Liver (tissue), 8 donors: ENCODE measurements at regions not wholly inside any gene's neighbourhood (a gene's known extent, or its start where the extent isn't known, plus 50 kb on each side); places are given as distances from the start of the nearest gene placed in this dataset.
"Not testable (repeated sequence)": the region's sequence is repeated elsewhere in the genome, so short reads cannot be mapped to it uniquely, and the experiment has no call there.

Experiments
- DNase-seq: peaks from one replicate; pipeline ENCODE4 v3.0.0-alpha.2; 2017; ENCODE audit warnings: low spot score
- H3K27ac ChIP-seq, 2 donors: one replicate each; pipeline ENCODE4 v1.7.0; 2013; ENCODE audit warnings: inconsistent platforms in 2 of 2, low read length in 2 of 2, control low read depth in 1 of 2, low read depth in 1 of 2, mild to moderate bottlenecking in 1 of 2
- H3K27me3 ChIP-seq, 4 donors: one replicate each; pipeline versions ENCODE4 v1.6.1 to v1.7.0; 2013; ENCODE audit warnings: low read length in 3 of 4, inconsistent platforms in 1 of 4, mild to moderate bottlenecking in 1 of 4, moderate library complexity in 1 of 4; ENCODE audit not compliant: control insufficient read depth in 4 of 4, insufficient read depth in 4 of 4
- H3K36me3 ChIP-seq, 4 donors: one replicate each; pipeline versions ENCODE4 v1.6.1 to v1.7.0; 2013; ENCODE audit warnings: low read length in 3 of 4, mild to moderate bottlenecking in 3 of 4, low read depth in 1 of 4, moderate library complexity in 1 of 4; ENCODE audit not compliant: control insufficient read depth in 4 of 4, insufficient read depth in 3 of 4
- H3K4me1 ChIP-seq, 4 donors: one replicate each; pipeline versions ENCODE4 v1.6.1 to v1.7.0; 2013; ENCODE audit warnings: low read length in 3 of 4, mild to moderate bottlenecking in 3 of 4, moderate library complexity in 1 of 4; ENCODE audit not compliant: control insufficient read depth in 4 of 4, insufficient read depth in 4 of 4
- H3K4me3 ChIP-seq, 3 donors: one replicate each; pipeline versions ENCODE4 v1.6.1 to v1.7.0; 2013; ENCODE audit warnings: low read length in 3 of 3, control low read depth in 1 of 3, low read depth in 1 of 3, mild to moderate bottlenecking in 1 of 3
- H3K9ac ChIP-seq, 2 donors: one replicate each; pipeline ENCODE4 v1.7.0; 2013; ENCODE audit warnings: low read length in 2 of 2, mild to moderate bottlenecking in 2 of 2, moderate library complexity in 2 of 2, control low read depth in 1 of 2, low read depth in 1 of 2
- H3K9me3 ChIP-seq, 4 donors: one replicate each; pipeline versions ENCODE4 v1.6.1 to v1.7.0; 2013; ENCODE audit warnings: low read length in 3 of 4; ENCODE audit not compliant: control insufficient read depth in 4 of 4
- EGR1 ChIP-seq, 2 donors: IDR thresholded peaks; 2 replicates each; pipeline ENCODE4 v1.6.1; 2016 to 2018; ENCODE audit warnings: antibody characterized with exemption in 2 of 2, low read depth in 2 of 2
- FOXA1 ChIP-seq: IDR thresholded peaks from 2 replicates; pipeline ENCODE4 v1.6.1; 2016; ENCODE audit warnings: antibody characterized with exemption
- FOXA2 ChIP-seq: IDR thresholded peaks from 2 replicates; pipeline ENCODE4 v1.6.1; 2016; ENCODE audit warnings: antibody characterized with exemption
- GABPA ChIP-seq, 2 donors: IDR thresholded peaks in 1 of 2; conservative IDR thresholded peaks in 1 of 2; 2 replicates each; pipeline ENCODE4 v1.6.1; 2016; ENCODE audit warnings: antibody characterized with exemption in 2 of 2, mild to moderate bottlenecking in 1 of 2, moderate library complexity in 1 of 2
- HNF4A ChIP-seq, 2 donors: conservative IDR thresholded peaks; 2 replicates each; pipeline ENCODE4 v1.6.1; 2016; ENCODE audit warnings: antibody characterized with exemption in 2 of 2, mild to moderate bottlenecking in 2 of 2
- HNF4G ChIP-seq: IDR thresholded peaks from 2 replicates; pipeline ENCODE4 v1.6.1; 2016; ENCODE audit warnings: antibody characterized with exemption
- JUND ChIP-seq, 2 donors: IDR thresholded peaks; 2 replicates each; pipeline ENCODE4 v1.6.1; 2016; ENCODE audit warnings: antibody characterized with exemption in 2 of 2
- MAX ChIP-seq: IDR thresholded peaks from 2 replicates; pipeline ENCODE4 v1.6.1; 2016; ENCODE audit warnings: antibody characterized with exemption
- NR2F2 ChIP-seq: IDR thresholded peaks from 2 replicates; pipeline ENCODE4 v1.6.1; 2016; ENCODE audit warnings: antibody characterized with exemption
- RAD21 ChIP-seq, 2 donors: IDR thresholded peaks; 2 replicates each; pipeline ENCODE4 v1.6.1; 2016; ENCODE audit warnings: antibody characterized with exemption in 2 of 2, mild to moderate bottlenecking in 2 of 2
- RXRA ChIP-seq, 2 donors: IDR thresholded peaks; 2 replicates each; pipeline ENCODE4 v1.6.1; 2017 to 2018; ENCODE audit warnings: antibody characterized with exemption in 2 of 2, mild to moderate bottlenecking in 1 of 2
- SP1 ChIP-seq: IDR thresholded peaks from 2 replicates; pipeline ENCODE4 v1.6.1; 2018; ENCODE audit warnings: antibody characterized with exemption, mild to moderate bottlenecking
- TAF1 ChIP-seq: conservative IDR thresholded peaks from 2 replicates; pipeline ENCODE4 v1.6.1; 2016; ENCODE audit warnings: antibody characterized with exemption, mild to moderate bottlenecking
- YY1 ChIP-seq: IDR thresholded peaks from 2 replicates; pipeline ENCODE4 v1.6.1; 2016; ENCODE audit warnings: antibody characterized with exemption, mild to moderate bottlenecking
- WGBS: extraction: QIAGEN DNeasy Blood & Tissue Kit; methylation state at CpG from one replicate; pipeline ENCODE4 v1.1.7; 2013; 5-methylcytosine and 5-hydroxymethylcytosine counted together
- TF ChIP-seq, protein P1 (sequence below): IDR thresholded peaks from 2 replicates; pipeline ENCODE4 v1.6.1; 2016; ENCODE audit warnings: antibody characterized with exemption
- TF ChIP-seq, protein P2 (sequence below): IDR thresholded peaks from 2 replicates; pipeline ENCODE4 v1.6.1; 2016; ENCODE audit warnings: antibody characterized with exemption, mild to moderate bottlenecking
- TF ChIP-seq, protein P3 (sequence below): fragments of 150-350 bp; IDR thresholded peaks from 2 replicates; pipeline ENCODE4 v1.5.1; 2017; ENCODE audit warnings: improper control_type of control experiment, low read depth, low read length; ENCODE audit not compliant: missing input control
- TF ChIP-seq, protein P4 (sequence below): IDR thresholded peaks from 2 replicates; pipeline ENCODE4 v1.6.1; 2016; ENCODE audit warnings: antibody characterized with exemption
- donor health status: healthy.
- donor health status: healthy.
- donor health status: healthy.
- donor health status: healthy.
- donor health status: healthy.

DNA sequence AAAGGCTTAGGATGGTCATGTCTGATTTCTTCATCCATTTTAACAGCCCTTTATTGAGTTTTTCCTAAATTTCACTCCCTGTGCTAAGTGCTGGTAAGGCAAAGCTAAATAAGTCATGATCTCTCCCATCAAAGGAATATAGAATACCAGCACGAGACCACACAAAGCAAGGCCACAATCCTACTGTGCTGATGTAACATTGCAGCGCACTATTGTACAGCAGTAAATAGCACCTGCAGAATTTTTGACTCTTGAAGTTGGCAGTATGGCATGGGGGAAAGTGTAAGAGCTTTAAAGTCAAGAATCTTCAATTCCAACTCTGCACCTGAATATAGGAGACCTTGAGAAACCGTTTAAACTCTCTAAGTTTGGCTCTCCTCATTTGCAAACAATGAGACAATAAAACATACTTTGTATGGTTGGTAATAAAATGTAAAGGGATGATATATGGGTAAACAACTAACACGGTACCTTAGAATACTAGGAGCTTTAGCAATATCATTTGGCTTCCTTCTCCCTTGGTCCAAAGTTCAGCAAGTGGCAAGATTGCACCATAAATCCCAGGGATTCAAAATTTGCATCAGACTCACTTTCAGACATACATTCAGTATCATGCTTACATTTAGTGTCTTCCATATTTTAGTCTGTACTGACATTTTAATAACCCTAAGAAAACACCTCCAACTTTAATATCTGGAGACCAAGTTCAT lies 132.9 kb upstream of the PRDX6 start:
- no peak for DNase-seq
- WGBS: 76% methylated on average over 4 of the region's 4 CpGs
- H3K9me3 ChIP-seq: no peaks in the 10 kb centered on the region
- H3K9ac ChIP-seq: no peak overlapping the region
- TF ChIP-seq TAF1 (no peak), HNF4A (conservative IDR thresholded peaks at IDR 0.05) (peak; percentile 49 to 67), FOXA1 (no peak), MAX (no peak)
- no peak overlapping the region for H3K27ac ChIP-seq
- H3K4me1 ChIP-seq: peaks cover 0 to 2% (median 0%) of the 10 kb centered on the region in 4 donors
- H3K4me3 ChIP-seq: no peak overlapping the region
- H3K27me3 ChIP-seq: no peaks in the 10 kb centered on the region
- no peaks in the 10 kb centered on the region for H3K36me3 ChIP-seq

GRCh38 chr1:173347282-173347818 lies 129.8 kb upstream of the PRDX6 start:
- Histone ChIP-seq H3K4me3 (no peak overlapping the region), H3K9me3 (no peaks in the 10 kb centered on the region), H3K27ac (no peak overlapping the region), H3K27me3 (no peaks in the 10 kb centered on the region), H3K4me1 (peaks cover 0 to 2% (median 0%) of the 10 kb centered on the region in 4 donors), H3K9ac (no peak overlapping the region), H3K36me3 (no peaks in the 10 kb centered on the region)
- no peak for DNase-seq
- 94% methylated on average over 1 of the region's 1 CpG for WGBS
- TF ChIP-seq GABPA (IDR thresholded peaks at IDR 0.05 in 1 of 2, conservative IDR thresholded peaks at IDR 0.05 in 1 of 2) (no peak), MAX (no peak), SP1 (no peak), FOXA2 (no peak), TAF1 (no peak), JUND (IDR thresholded peaks at IDR 0.05) (no peak), RAD21 (IDR thresholded peaks at IDR 0.05) (no peak), HNF4G (no peak), YY1 (no peak), FOXA1 (no peak), NR2F2 (no peak), HNF4A (conservative IDR thresholded peaks at IDR 0.05) (no peak), EGR1 (IDR thresholded peaks at IDR 0.05; ENCODE audit: low read depth in 2 of 2) (no peak), RXRA (IDR thresholded peaks at IDR 0.05) (no peak)
- TF ChIP-seq, protein P1, sequence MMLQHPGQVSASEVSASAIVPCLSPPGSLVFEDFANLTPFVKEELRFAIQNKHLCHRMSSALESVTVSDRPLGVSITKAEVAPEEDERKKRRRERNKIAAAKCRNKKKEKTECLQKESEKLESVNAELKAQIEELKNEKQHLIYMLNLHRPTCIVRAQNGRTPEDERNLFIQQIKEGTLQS: no peak
- TF ChIP-seq, protein P2, sequence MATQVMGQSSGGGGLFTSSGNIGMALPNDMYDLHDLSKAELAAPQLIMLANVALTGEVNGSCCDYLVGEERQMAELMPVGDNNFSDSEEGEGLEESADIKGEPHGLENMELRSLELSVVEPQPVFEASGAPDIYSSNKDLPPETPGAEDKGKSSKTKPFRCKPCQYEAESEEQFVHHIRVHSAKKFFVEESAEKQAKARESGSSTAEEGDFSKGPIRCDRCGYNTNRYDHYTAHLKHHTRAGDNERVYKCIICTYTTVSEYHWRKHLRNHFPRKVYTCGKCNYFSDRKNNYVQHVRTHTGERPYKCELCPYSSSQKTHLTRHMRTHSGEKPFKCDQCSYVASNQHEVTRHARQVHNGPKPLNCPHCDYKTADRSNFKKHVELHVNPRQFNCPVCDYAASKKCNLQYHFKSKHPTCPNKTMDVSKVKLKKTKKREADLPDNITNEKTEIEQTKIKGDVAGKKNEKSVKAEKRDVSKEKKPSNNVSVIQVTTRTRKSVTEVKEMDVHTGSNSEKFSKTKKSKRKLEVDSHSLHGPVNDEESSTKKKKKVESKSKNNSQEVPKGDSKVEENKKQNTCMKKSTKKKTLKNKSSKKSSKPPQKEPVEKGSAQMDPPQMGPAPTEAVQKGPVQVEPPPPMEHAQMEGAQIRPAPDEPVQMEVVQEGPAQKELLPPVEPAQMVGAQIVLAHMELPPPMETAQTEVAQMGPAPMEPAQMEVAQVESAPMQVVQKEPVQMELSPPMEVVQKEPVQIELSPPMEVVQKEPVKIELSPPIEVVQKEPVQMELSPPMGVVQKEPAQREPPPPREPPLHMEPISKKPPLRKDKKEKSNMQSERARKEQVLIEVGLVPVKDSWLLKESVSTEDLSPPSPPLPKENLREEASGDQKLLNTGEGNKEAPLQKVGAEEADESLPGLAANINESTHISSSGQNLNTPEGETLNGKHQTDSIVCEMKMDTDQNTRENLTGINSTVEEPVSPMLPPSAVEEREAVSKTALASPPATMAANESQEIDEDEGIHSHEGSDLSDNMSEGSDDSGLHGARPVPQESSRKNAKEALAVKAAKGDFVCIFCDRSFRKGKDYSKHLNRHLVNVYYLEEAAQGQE: no peak
- TF ChIP-seq, protein P3, sequence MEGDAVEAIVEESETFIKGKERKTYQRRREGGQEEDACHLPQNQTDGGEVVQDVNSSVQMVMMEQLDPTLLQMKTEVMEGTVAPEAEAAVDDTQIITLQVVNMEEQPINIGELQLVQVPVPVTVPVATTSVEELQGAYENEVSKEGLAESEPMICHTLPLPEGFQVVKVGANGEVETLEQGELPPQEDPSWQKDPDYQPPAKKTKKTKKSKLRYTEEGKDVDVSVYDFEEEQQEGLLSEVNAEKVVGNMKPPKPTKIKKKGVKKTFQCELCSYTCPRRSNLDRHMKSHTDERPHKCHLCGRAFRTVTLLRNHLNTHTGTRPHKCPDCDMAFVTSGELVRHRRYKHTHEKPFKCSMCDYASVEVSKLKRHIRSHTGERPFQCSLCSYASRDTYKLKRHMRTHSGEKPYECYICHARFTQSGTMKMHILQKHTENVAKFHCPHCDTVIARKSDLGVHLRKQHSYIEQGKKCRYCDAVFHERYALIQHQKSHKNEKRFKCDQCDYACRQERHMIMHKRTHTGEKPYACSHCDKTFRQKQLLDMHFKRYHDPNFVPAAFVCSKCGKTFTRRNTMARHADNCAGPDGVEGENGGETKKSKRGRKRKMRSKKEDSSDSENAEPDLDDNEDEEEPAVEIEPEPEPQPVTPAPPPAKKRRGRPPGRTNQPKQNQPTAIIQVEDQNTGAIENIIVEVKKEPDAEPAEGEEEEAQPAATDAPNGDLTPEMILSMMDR: no peak
- TF ChIP-seq, protein P4, sequence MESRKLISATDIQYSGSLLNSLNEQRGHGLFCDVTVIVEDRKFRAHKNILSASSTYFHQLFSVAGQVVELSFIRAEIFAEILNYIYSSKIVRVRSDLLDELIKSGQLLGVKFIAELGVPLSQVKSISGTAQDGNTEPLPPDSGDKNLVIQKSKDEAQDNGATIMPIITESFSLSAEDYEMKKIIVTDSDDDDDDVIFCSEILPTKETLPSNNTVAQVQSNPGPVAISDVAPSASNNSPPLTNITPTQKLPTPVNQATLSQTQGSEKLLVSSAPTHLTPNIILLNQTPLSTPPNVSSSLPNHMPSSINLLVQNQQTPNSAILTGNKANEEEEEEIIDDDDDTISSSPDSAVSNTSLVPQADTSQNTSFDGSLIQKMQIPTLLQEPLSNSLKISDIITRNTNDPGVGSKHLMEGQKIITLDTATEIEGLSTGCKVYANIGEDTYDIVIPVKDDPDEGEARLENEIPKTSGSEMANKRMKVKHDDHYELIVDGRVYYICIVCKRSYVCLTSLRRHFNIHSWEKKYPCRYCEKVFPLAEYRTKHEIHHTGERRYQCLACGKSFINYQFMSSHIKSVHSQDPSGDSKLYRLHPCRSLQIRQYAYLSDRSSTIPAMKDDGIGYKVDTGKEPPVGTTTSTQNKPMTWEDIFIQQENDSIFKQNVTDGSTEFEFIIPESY: no peak

DNA sequence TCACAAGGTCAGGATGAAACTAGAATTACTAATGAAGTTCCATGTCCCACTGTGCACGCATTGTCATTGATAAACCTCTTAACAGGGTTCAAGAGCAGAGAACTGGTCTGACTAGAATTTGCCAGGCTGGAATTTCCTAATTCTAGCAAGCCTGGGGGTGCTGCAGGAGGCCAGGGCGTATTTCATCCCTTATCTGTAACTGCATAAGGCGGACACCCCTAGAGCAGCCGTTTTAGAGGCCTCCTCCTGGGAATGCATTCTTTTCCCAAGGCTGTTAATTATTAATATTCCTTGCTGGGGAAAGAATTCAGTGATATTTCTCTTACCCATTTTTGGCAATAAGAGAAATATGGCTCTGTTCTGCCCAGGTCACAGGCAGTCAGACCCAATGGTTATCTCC lies 124.5 kb upstream of the PRDX6 start:
- not testable (repeated sequence) for H3K4me3 ChIP-seq, DNase-seq, H3K27me3 ChIP-seq, H3K9ac ChIP-seq, H3K4me1 ChIP-seq, H3K36me3 ChIP-seq, H3K9me3 ChIP-seq, H3K27ac ChIP-seq
- 95% methylated on average over 4 of the region's 4 CpGs for WGBS
